A549 (cell line): ENCODE measurements at regions not wholly inside any gene's neighbourhood (a gene's known extent, or its start where the extent isn't known, plus 50 kb on each side); places are given as distances from the start of the nearest gene placed in this dataset.

Source experiments
- ATAC-seq, 2 experiments: fragments of 200-7000 bp in 1 of 2; fragments of >200 bp in 1 of 2; cut with Nextera tagmentation in 1 of 2; cut with Tn5 transposase in 1 of 2; 3 replicates each; pipeline versions ENCODE4 v1.8.0 to v1.9.1; 2018 to 2020; ENCODE audit warnings: mild to moderate bottlenecking in 1 of 2, moderate library complexity in 1 of 2
- CTCF ChIA-PET: fragments of 300-600 bp; sonication (Branson Sonifier 250); formaldehyde crosslinking; extraction: SDS; loops from one replicate; lab custom pipeline; 2021; ENCODE audit warnings: antibody characterized with exemption, inconsistent platforms; lab: Yijun Ruan, JAX
- POLR2A ChIA-PET: fragments of 350-600 bp; formaldehyde crosslinking; extraction: SDS; loops from one replicate; lab custom pipeline; 2021; ENCODE audit warnings: antibody characterized with exemption, inconsistent platforms; lab: Yijun Ruan, JAX
- DNase-seq, 2 experiments: peaks; one replicate each; pipeline versions ENCODE4 v3.0.0 to v3.0.0-alpha.2; 2011 to 2016; ENCODE audit warnings: low read depth in 1 of 2, low spot score in 1 of 2
- FAIRE-seq: peaks from 2 replicates; lab custom pipeline; 2011; peaks lifted over from hg19 to GRCh38; lab: Jason Lieb, UNC
- H3K27ac ChIP-seq, 2 experiments: fragments of >200 bp; sonication (Bioruptor Twin); formaldehyde crosslinking; 3 replicates each; pipeline ENCODE4 v1.5.1; 2016 to 2017
- H3K4me1 ChIP-seq: fragments of >200 bp; sonication (Bioruptor Twin); formaldehyde crosslinking; 3 replicates; pipeline ENCODE4 v1.6.1; 2016
- H3K4me2 ChIP-seq: fragments of >200 bp; sonication (Bioruptor Twin); formaldehyde crosslinking; 3 replicates; pipeline ENCODE4 v1.6.1; 2016
- H3K4me3 ChIP-seq: fragments of >200 bp; sonication (Bioruptor Twin); formaldehyde crosslinking; 3 replicates; pipeline ENCODE4 v1.5.1; 2016
- H3K9me3 ChIP-seq: fragments of >200 bp; sonication (Bioruptor Twin); formaldehyde crosslinking; 3 replicates; pipeline ENCODE4 v1.6.1; 2016
- ATOH8 ChIP-seq: fragments of 250-450 bp; sonication (Bioruptor Pico); IDR thresholded peaks from 2 replicates; pipeline ENCODE4 v1.5.0; 2020; ENCODE audit warnings: low read depth, mild to moderate bottlenecking, moderate library complexity
- CBX2 ChIP-seq: fragments of 200-600 bp; sonication (generic); IDR thresholded peaks from 2 replicates; pipeline ENCODE4 v1.6.1; 2016; ENCODE audit warnings: low read depth, mild to moderate bottlenecking, borderline replicate concordance
- HOXB5 ChIP-seq: fragments of 250-450 bp; sonication (Bioruptor Pico); IDR thresholded peaks from 2 replicates; pipeline ENCODE4 v1.5.0; 2020; ENCODE audit warnings: mild to moderate bottlenecking, moderate library complexity
- JUNB ChIP-seq: fragments of >200 bp; sonication (Bioruptor Twin); formaldehyde crosslinking; IDR thresholded peaks from 2 replicates; pipeline ENCODE4 v1.6.1; 2016
- KDM1A ChIP-seq: fragments of 200-600 bp; sonication (generic); IDR thresholded peaks from 2 replicates; pipeline ENCODE4 v1.6.1; 2016; ENCODE audit warnings: low read depth, mild to moderate bottlenecking
- MAZ ChIP-seq: fragments of 150-350 bp; IDR thresholded peaks from 2 replicates; pipeline ENCODE4 v1.6.1; 2014; ENCODE audit warnings: antibody characterized with exemption, low read depth, low read length, borderline replicate concordance
- MYC ChIP-seq: IDR thresholded peaks from 2 replicates; pipeline ENCODE4 v1.6.1; 2012; ENCODE audit warnings: mild to moderate bottlenecking, inconsistent platforms, low read length, improper control_type of control experiment, borderline replicate concordance
- NR3C1 ChIP-seq: fragments of >200 bp; sonication (Bioruptor Twin); formaldehyde crosslinking; IDR thresholded peaks from 3 replicates; pipeline ENCODE4 v1.6.1; 2017
- POLR2AphosphoS2 ChIP-seq: conservative IDR thresholded peaks from 2 replicates; pipeline ENCODE4 v1.6.1; 2012; ENCODE audit warnings: low read length, improper control_type of control experiment, inconsistent platforms
- TFCP2L1 ChIP-seq: fragments of 250-450 bp; sonication (Bioruptor Pico); IDR thresholded peaks from 2 replicates; pipeline ENCODE4 v1.5.0; 2021; ENCODE audit warnings: mild to moderate bottlenecking
- USF2 ChIP-seq: fragments of 450-650 bp; IDR thresholded peaks from 2 replicates; pipeline ENCODE4 v1.6.1; 2014; ENCODE audit warnings: antibody characterized with exemption
- ZSCAN20 ChIP-seq: fragments of 250-450 bp; sonication (Bioruptor Pico); IDR thresholded peaks from 2 replicates; pipeline ENCODE4 v1.8.0; 2022; ENCODE audit warnings: mild to moderate bottlenecking, moderate library complexity
- WGBS: methylation state at CpG from one replicate; pipeline ENCODE4 v1.1.6; 2017; ENCODE audit errors: missing lambda C conversion rate; 5-methylcytosine and 5-hydroxymethylcytosine counted together
- TF ChIP-seq, protein P1 (sequence below): fragments of >200 bp; sonication (Bioruptor Twin); formaldehyde crosslinking; IDR thresholded peaks from 3 replicates; pipeline ENCODE4 v1.5.1; 2016
- TF ChIP-seq, protein P2 (sequence below): IDR thresholded peaks from 2 replicates; pipeline ENCODE4 v1.6.1; 2012; ENCODE audit warnings: low read depth, borderline replicate concordance

GRCh38 chr7:31432836-31433340, 81.0 kb upstream of the ITPRID1 start:
- H3K4me2 ChIP-seq, result no peak overlapping the region
- H3K4me1 ChIP-seq, result 0 out of 3 replicates have a peak, but pooled peaks cover 6% of the 10 kb centered on the region
- H3K27ac ChIP-seq, result 0 out of 6 replicates have a peak overlapping the region, but pooled peaks of 1 of the 2 experiments have one; percentile 3
- TF ChIP-seq, protein P1, sequence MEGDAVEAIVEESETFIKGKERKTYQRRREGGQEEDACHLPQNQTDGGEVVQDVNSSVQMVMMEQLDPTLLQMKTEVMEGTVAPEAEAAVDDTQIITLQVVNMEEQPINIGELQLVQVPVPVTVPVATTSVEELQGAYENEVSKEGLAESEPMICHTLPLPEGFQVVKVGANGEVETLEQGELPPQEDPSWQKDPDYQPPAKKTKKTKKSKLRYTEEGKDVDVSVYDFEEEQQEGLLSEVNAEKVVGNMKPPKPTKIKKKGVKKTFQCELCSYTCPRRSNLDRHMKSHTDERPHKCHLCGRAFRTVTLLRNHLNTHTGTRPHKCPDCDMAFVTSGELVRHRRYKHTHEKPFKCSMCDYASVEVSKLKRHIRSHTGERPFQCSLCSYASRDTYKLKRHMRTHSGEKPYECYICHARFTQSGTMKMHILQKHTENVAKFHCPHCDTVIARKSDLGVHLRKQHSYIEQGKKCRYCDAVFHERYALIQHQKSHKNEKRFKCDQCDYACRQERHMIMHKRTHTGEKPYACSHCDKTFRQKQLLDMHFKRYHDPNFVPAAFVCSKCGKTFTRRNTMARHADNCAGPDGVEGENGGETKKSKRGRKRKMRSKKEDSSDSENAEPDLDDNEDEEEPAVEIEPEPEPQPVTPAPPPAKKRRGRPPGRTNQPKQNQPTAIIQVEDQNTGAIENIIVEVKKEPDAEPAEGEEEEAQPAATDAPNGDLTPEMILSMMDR, result no peak
- TF ChIP-seq ZSCAN20 (CRISPR knock-in tag) (no peak), JUNB (no peak), NR3C1 (no peak)
- H3K9me3 ChIP-seq, result no peaks in the 10 kb centered on the region
- WGBS, result 46% methylated on average over 6 of the region's 6 CpGs
- no peak for FAIRE-seq
- no peak overlapping the region for H3K4me3 ChIP-seq
- CTCF ChIA-PET, result interaction anchor here (0.6 to 6.8 kb wide), 5 partner anchors 12 to 201 kb away, joined by 3 to 46 read pairs (median 5); no protein-coding TSS in a partner anchor
- peak in 1 of 2 experiments; percentile 20 for DNase-seq
- POLR2A ChIA-PET, result no interaction called here
- ATAC-seq, result peak in 1 of 2 experiments; percentile 44; a peak in 1 of 6 replicates

DNA sequence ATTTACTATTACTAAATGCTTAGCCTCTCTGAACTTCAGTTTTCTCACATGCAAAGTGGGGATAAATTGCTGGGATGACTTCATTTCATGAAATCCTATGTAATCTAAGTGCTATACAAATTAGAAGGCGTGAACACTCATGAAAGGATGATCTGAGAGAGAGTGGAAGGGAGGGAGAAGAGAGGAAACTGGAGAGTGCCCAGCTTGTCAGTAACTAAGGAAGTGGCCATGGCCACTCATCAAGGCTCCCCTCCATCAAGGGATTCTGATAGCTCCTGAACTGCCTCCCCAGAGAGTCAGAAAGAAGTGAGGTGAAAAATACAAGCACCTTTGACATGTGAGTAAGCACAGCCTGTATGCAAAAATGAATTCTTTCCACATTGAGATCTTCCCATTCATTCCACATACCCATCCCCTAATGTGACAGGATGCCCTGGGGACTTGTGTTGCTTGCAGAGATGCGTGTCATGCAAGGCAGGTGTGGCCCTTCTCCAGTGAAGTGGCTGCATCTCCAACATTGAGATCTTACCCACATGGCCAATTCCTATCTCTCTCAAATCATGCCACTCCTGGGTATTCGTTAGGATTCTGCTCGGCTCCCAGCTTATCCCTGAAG, 76.5 kb upstream of the ITPRID1 start:
- WGBS, result 55% methylated on average over 4 of the region's 4 CpGs
- CTCF ChIA-PET, result interaction anchor here (0.6 to 2.4 kb wide), 5 partner anchors 19 to 244 kb away, joined by 3 to 7 read pairs (median 3); no protein-coding TSS in a partner anchor
- POLR2A ChIA-PET, result no interaction called here
- Histone ChIP-seq H3K4me2 (no peak overlapping the region), H3K4me3 (no peak overlapping the region)
- no peak for TF ChIP-seq CBX2
- no peak for TF ChIP-seq MYC
- TF ChIP-seq USF2, result no peak
- no peak for TF ChIP-seq ATOH8
- TF ChIP-seq MAZ, result no peak
- TF ChIP-seq, all 56 proteins: peak for 0
- FAIRE-seq (no peak), DNase-seq (peak in 1 of 2 experiments; percentile 4), ATAC-seq (no peak)
- H3K4me1 ChIP-seq, result 0 out of 3 replicates have a peak, but pooled peaks cover 6% of the 10 kb centered on the region
- no peaks in the 10 kb centered on the region for H3K9me3 ChIP-seq
- no peak overlapping the region for H3K27ac ChIP-seq

GRCh38 chr7:31439165-31439564, 74.7 kb upstream of the ITPRID1 start:
- FAIRE-seq (no peak), DNase-seq (no peak), ATAC-seq (no peak)
- TF ChIP-seq ZSCAN20 (CRISPR knock-in tag) (no peak), KDM1A (no peak), TFCP2L1 (CRISPR knock-in tag) (no peak), ATOH8 (no peak), POLR2AphosphoS2 (no peak), HOXB5 (no peak)
- TF ChIP-seq, protein P2, sequence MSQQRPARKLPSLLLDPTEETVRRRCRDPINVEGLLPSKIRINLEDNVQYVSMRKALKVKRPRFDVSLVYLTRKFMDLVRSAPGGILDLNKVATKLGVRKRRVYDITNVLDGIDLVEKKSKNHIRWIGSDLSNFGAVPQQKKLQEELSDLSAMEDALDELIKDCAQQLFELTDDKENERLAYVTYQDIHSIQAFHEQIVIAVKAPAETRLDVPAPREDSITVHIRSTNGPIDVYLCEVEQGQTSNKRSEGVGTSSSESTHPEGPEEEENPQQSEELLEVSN, result no peak
- H3K4me2 ChIP-seq, result no peak overlapping the region
- CTCF ChIA-PET, result interaction anchor here (2.9 kb wide), 1 partner anchor 66 kb away, joined by 19 read pairs; no protein-coding TSS in a partner anchor
- no peaks in the 10 kb centered on the region for H3K4me1 ChIP-seq
- H3K27ac ChIP-seq, result no peak overlapping the region
- POLR2A ChIA-PET, result no interaction called here
- WGBS, result 62% methylated on average over 3 of the region's 3 CpGs
- no peaks in the 10 kb centered on the region for H3K9me3 ChIP-seq
- H3K4me3 ChIP-seq, result no peak overlapping the region
